ENCODE measurements at regions not wholly inside any gene's neighbourhood (a gene's known extent, or its start where the extent isn't known, plus 50 kb on each side); places are given as distances from the start of the nearest gene placed in this dataset.

GRCh38 chr10:123523833-123524232 is 142.3 kb upstream of the GPR26 start:
- Mint-ChIP-seq H3K4me3 (ENCODE audit: low read depth) (no peak overlapping the region), H3K36me3 (ENCODE audit: insufficient read depth) (no peaks in the 10 kb centered on the region), H3K27ac (no peak overlapping the region), H3K4me1 (ENCODE audit: low read depth) (peaks cover 2% of the 10 kb centered on the region), H3K9me3 (ENCODE audit: low read depth) (no peaks in the 10 kb centered on the region), H3K27me3 (no peaks in the 10 kb centered on the region)
- TF ChIP-seq CTCF (IDR thresholded peaks at IDR 0.05; ENCODE audit: unreplicated experiment): no peak
- no peak for DNase-seq (ENCODE audit: low spot score, unreplicated experiment)

- Mint-ChIP-seq H3K4me1 (ENCODE audit: low read depth) (no peaks in the 10 kb centered on the region), H3K9me3 (ENCODE audit: low read depth) (no peaks in the 10 kb centered on the region), H3K4me3 (ENCODE audit: low read depth) (no peak overlapping the region), H3K36me3 (ENCODE audit: insufficient read depth) (no peaks in the 10 kb centered on the region), H3K27me3 (no peaks in the 10 kb centered on the region), H3K27ac (no peak overlapping the region)
- TF ChIP-seq CTCF (IDR thresholded peaks at IDR 0.05; ENCODE audit: unreplicated experiment): no peak
- no peak for DNase-seq (ENCODE audit: low spot score, unreplicated experiment)
Measured at GRCh38 chr10:123526356-123527064, 139.6 kb upstream of the GPR26 start.

- Mint-ChIP-seq H3K4me3 (ENCODE audit: low read depth) (no peak overlapping the region), H3K36me3 (ENCODE audit: insufficient read depth) (no peaks in the 10 kb centered on the region), H3K27ac (no peak overlapping the region), H3K27me3 (no peaks in the 10 kb centered on the region), H3K9me3 (ENCODE audit: low read depth) (peaks cover 4% of the 10 kb centered on the region), H3K4me1 (ENCODE audit: low read depth) (no peaks in the 10 kb centered on the region)
- no peak for TF ChIP-seq CTCF (IDR thresholded peaks at IDR 0.05; ENCODE audit: unreplicated experiment)
- DNase-seq (ENCODE audit: low spot score, unreplicated experiment): no peak
Measured at GRCh38 chr10:123527151-123527550, 139.0 kb upstream of the GPR26 start.

- Mint-ChIP-seq H3K4me3 (ENCODE audit: low read depth) (no peak overlapping the region), H3K36me3 (ENCODE audit: insufficient read depth) (no peaks in the 10 kb centered on the region), H3K4me1 (ENCODE audit: low read depth) (no peaks in the 10 kb centered on the region), H3K27me3 (no peaks in the 10 kb centered on the region), H3K9me3 (ENCODE audit: low read depth) (peaks cover 12% of the 10 kb centered on the region), H3K27ac (no peak overlapping the region)
- DNase-seq (ENCODE audit: low spot score, unreplicated experiment): no peak
- TF ChIP-seq CTCF (IDR thresholded peaks at IDR 0.05; ENCODE audit: unreplicated experiment): no peak
Measured at GRCh38 chr10:123529146-123529760, 136.9 kb upstream of the GPR26 start.

- no peak for TF ChIP-seq CTCF (IDR thresholded peaks at IDR 0.05; ENCODE audit: unreplicated experiment)
- Mint-ChIP-seq H3K36me3 (ENCODE audit: insufficient read depth) (no peaks in the 10 kb centered on the region), H3K27me3 (no peaks in the 10 kb centered on the region), H3K9me3 (ENCODE audit: low read depth) (peaks cover 12% of the 10 kb centered on the region), H3K4me1 (ENCODE audit: low read depth) (no peaks in the 10 kb centered on the region), H3K27ac (no peak overlapping the region), H3K4me3 (ENCODE audit: low read depth) (no peak overlapping the region)
- DNase-seq (ENCODE audit: low spot score, unreplicated experiment): no peak
Measured at GRCh38 chr10:123530166-123530870, 135.8 kb upstream of the GPR26 start.

All from progenitor cell of endocrine pancreas (in vitro differentiated cells).